ENCODE measurements at regions not wholly inside any gene's neighbourhood (a gene's known extent, or its start where the extent isn't known, plus 50 kb on each side); places are given as distances from the start of the nearest gene placed in this dataset.

DNA sequence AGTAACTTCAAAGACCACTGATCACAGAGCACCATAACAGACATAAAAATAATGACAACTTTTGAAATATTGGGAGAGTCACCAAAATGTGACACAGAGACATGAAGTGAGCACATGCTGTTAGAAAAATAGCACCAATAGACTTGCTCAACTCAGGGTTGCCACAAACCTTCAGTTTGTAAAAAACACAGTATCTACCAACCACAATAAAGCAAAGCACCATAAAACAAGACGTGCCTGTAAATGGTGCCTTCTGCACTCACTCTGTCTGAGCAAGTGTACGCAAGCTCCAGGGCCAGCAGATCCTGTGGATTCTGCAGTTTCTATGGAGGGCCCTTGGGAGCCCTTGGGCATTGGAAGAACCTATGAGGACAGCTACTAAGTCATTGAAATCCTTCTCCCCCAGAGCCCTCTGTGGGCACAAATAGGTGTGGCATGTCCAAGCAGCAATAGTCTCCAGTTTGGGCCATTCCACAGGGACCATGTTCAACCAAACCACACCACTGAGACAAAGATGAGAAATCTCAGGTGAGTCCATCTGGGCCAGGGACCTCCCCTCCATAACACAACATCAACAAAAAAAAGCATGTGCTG is 116.9 kb upstream of the RAB4A start:
- Histone ChIP-seq H3K36me3 (no peaks in the 10 kb centered on the region), H3K27me3 (no peaks in the 10 kb centered on the region), H3K4me1 (no peaks in the 10 kb centered on the region), H3K4me3 (no peak overlapping the region), H3K9me3 (no peaks in the 10 kb centered on the region), H3K27ac (no peak overlapping the region)
- TF ChIP-seq, protein P1, sequence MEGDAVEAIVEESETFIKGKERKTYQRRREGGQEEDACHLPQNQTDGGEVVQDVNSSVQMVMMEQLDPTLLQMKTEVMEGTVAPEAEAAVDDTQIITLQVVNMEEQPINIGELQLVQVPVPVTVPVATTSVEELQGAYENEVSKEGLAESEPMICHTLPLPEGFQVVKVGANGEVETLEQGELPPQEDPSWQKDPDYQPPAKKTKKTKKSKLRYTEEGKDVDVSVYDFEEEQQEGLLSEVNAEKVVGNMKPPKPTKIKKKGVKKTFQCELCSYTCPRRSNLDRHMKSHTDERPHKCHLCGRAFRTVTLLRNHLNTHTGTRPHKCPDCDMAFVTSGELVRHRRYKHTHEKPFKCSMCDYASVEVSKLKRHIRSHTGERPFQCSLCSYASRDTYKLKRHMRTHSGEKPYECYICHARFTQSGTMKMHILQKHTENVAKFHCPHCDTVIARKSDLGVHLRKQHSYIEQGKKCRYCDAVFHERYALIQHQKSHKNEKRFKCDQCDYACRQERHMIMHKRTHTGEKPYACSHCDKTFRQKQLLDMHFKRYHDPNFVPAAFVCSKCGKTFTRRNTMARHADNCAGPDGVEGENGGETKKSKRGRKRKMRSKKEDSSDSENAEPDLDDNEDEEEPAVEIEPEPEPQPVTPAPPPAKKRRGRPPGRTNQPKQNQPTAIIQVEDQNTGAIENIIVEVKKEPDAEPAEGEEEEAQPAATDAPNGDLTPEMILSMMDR (IDR thresholded peaks at IDR 0.05): no peak
- DNase-seq (ENCODE audit: low spot score): no peak

- DNase-seq (ENCODE audit: low spot score): no peak
- Histone ChIP-seq H3K36me3 (no peaks in the 10 kb centered on the region), H3K9me3 (no peaks in the 10 kb centered on the region), H3K27ac (no peak overlapping the region), H3K4me3 (no peak overlapping the region), H3K27me3 (no peaks in the 10 kb centered on the region), H3K4me1 (no peaks in the 10 kb centered on the region)
- TF ChIP-seq, protein P1 (IDR thresholded peaks at IDR 0.05): no peak
Observed at GRCh38 chr1:229154811-229155210, 116.1 kb upstream of the RAB4A start.

DNA sequence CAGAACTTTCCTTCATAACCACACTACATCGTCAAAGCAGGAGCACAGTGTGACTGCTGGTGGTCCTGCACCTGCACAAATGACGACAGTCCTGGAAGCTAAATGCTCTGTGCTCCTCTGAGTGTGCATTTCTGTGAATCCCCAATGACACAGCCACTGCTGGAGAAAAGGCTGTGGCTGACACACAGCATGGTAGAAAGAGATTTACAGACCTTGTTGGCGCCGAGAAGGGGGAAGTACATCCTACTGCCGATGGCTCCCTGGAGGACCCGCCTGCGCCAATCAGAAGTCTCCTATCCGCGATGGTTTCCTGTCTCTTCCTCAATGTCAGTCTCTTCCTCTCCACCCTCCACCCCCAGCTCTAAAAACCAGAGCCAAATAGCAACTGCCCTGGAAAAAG is 115.4 kb upstream of the RAB4A start:
- no peaks in the 10 kb centered on the region for H3K9me3 ChIP-seq
- TF ChIP-seq, protein P1 (IDR thresholded peaks at IDR 0.05): no peak
- H3K27me3 ChIP-seq: no peaks in the 10 kb centered on the region
- H3K36me3 ChIP-seq: no peaks in the 10 kb centered on the region
- H3K27ac ChIP-seq: no peak overlapping the region
- no peak overlapping the region for H3K4me3 ChIP-seq
- H3K4me1 ChIP-seq: no peaks in the 10 kb centered on the region
- no peak for DNase-seq (ENCODE audit: low spot score)

DNA sequence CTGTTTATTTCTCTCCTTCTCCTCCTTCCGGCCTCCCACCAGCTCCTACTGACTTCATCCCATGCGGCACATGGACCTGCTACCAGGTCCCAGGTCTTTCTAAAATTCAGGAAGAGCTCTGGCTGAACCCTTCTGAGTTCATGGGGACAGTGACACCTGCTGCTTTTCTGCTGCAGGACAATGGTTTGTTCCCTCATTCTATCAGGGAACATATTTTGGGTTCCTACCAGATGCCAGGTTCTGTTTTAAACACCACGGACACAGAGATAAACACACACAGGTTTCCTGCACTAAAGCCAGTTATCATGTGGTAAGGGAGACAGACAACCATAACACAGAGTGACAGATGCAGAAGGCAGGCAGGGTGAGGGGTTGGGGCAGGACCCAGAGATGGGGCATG is 114.0 kb upstream of the RAB4A start:
- H3K4me1 ChIP-seq: no peaks in the 10 kb centered on the region
- DNase-seq (ENCODE audit: low spot score): no peak
- H3K36me3 ChIP-seq: no peaks in the 10 kb centered on the region
- H3K27me3 ChIP-seq: no peaks in the 10 kb centered on the region
- TF ChIP-seq, protein P1 (IDR thresholded peaks at IDR 0.05): peak in 1 of 2 donors; percentile 67
- no peak overlapping the region for H3K4me3 ChIP-seq
- no peak overlapping the region for H3K27ac ChIP-seq
- no peaks in the 10 kb centered on the region for H3K9me3 ChIP-seq

DNA sequence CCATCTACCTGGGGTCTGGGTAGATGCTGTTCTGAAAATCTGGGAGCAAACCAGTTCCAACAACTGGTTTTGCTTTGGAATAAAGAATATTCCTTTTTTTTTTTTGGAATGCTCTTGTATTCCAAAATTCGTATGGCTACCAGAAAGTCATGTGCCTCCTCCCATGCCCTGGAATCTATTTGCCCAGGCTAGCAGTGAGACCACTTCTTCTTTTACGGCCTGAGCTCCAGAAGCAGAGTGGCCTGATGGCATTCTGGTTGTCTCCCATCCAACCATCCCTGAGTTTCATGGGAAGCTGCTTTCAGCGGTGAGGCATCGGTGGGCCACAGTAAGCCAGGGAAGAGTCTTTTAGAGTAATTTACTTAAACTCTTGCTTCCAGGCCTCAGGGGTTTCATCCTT is 113.4 kb upstream of the RAB4A start:
- Histone ChIP-seq H3K36me3 (no peaks in the 10 kb centered on the region), H3K4me1 (no peaks in the 10 kb centered on the region), H3K27me3 (no peaks in the 10 kb centered on the region), H3K9me3 (no peaks in the 10 kb centered on the region), H3K27ac (no peak overlapping the region), H3K4me3 (no peak overlapping the region)
- TF ChIP-seq, protein P1 (IDR thresholded peaks at IDR 0.05): no peak
- DNase-seq (ENCODE audit: low spot score): no peak

- TF ChIP-seq, protein P1 (IDR thresholded peaks at IDR 0.05): no peak
- peak; percentile 69 for DNase-seq (ENCODE audit: low spot score)
- no peak overlapping the region for H3K4me3 ChIP-seq
- no peaks in the 10 kb centered on the region for H3K4me1 ChIP-seq
- no peaks in the 10 kb centered on the region for H3K9me3 ChIP-seq
- H3K27ac ChIP-seq: peak overlapping the region in 1 of 2 donors; percentile 23
- H3K27me3 ChIP-seq: no peaks in the 10 kb centered on the region
- no peaks in the 10 kb centered on the region for H3K36me3 ChIP-seq
Observed at GRCh38 chr1:229158341-229158921, 112.5 kb upstream of the RAB4A start.
